ENCODE measurements at regions not wholly inside any gene's neighbourhood (a gene's known extent, or its start where the extent isn't known, plus 50 kb on each side); places are given as distances from the start of the nearest gene placed in this dataset.

DNA sequence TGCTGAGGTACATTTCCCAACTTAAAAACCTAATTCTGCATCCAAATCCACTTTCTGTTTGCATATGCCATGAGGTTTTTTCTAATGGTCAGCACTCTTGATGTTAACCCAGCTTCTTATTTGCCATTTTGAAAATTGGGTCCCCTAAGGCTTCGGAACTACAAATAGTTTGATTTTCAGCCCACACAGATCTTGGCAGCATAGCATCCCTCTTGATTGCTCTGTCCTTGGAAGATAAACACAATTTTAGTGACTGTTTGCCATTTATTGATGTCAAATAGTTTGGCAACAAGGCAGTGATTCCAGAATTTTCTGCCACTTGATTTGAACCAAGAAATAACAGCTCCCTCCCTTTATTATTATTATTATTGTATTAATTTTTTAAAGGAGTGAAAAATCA is 696.9 kb downstream of the RAB28 start:
- Histone ChIP-seq H3K36me3 (ENCODE audit: control insufficient read depth in 2 of 2, insufficient read depth in 2 of 2, low read length in 1 of 2) (no peaks in the 10 kb centered on the region), H3K4me1 (ENCODE audit: control insufficient read depth in 2 of 2, insufficient read depth in 2 of 2, low read length in 2 of 2) (no peaks in the 10 kb centered on the region), H3K27ac (ENCODE audit: low read depth in 1 of 2, low read length in 1 of 2) (no peak overlapping the region), H3K9me3 (ENCODE audit: control insufficient read depth in 2 of 2, insufficient read depth in 1 of 2, low read length in 1 of 2) (no peaks in the 10 kb centered on the region), H3K4me3 (ENCODE audit: low read length in 2 of 2) (no peak overlapping the region), H3K27me3 (ENCODE audit: control insufficient read depth in 2 of 2, insufficient read depth in 1 of 2, low read length in 1 of 2) (no peaks in the 10 kb centered on the region)
- DNase-seq (ENCODE audit: low read depth in 6 of 9, low spot score in 9 of 9), result no peak
- WGBS, result 89% methylated on average over 1 of the region's 1 CpG

DNA sequence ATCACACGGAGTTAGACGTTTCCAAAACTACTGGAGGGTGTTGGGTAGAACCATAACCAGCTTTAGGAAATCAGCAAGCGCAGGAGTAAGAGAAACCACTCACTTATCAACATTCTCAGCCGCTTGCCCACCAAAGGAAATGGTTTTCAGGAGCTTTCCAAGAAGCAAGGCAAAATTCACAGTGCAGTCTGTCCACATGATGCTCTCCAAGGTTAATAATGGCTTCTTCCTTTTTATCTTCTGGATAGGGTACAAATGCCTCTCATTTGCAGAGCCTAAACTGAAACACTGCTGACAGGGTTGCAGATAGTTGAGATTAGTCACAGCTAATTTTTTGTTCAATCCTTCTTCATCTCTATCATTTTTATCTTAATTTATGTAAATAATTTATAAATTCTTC is 705.4 kb downstream of the RAB28 start:
- Histone ChIP-seq H3K9me3 (ENCODE audit: control insufficient read depth in 2 of 2, insufficient read depth in 1 of 2, low read length in 1 of 2) (no peaks in the 10 kb centered on the region), H3K36me3 (ENCODE audit: control insufficient read depth in 2 of 2, insufficient read depth in 2 of 2, low read length in 1 of 2) (no peaks in the 10 kb centered on the region), H3K27me3 (ENCODE audit: control insufficient read depth in 2 of 2, insufficient read depth in 1 of 2, low read length in 1 of 2) (no peaks in the 10 kb centered on the region), H3K4me1 (ENCODE audit: control insufficient read depth in 2 of 2, insufficient read depth in 2 of 2, low read length in 2 of 2) (no peaks in the 10 kb centered on the region), H3K4me3 (ENCODE audit: low read length in 2 of 2) (no peak overlapping the region), H3K27ac (ENCODE audit: low read depth in 1 of 2, low read length in 1 of 2) (no peak overlapping the region)
- no peak for DNase-seq (ENCODE audit: low read depth in 6 of 9, low spot score in 9 of 9)
- WGBS, result 66% methylated on average over 4 of the region's 4 CpGs

- no peak overlapping the region for H3K4me3 ChIP-seq (ENCODE audit: low read length in 2 of 2)
- no peak overlapping the region for H3K27ac ChIP-seq (ENCODE audit: low read depth in 1 of 2, low read length in 1 of 2)
- no peaks in the 10 kb centered on the region for H3K36me3 ChIP-seq (ENCODE audit: control insufficient read depth in 2 of 2, insufficient read depth in 2 of 2, low read length in 1 of 2)
- H3K9me3 ChIP-seq (ENCODE audit: control insufficient read depth in 2 of 2, insufficient read depth in 1 of 2, low read length in 1 of 2), result no peaks in the 10 kb centered on the region
- H3K4me1 ChIP-seq (ENCODE audit: control insufficient read depth in 2 of 2, insufficient read depth in 2 of 2, low read length in 2 of 2), result no peaks in the 10 kb centered on the region
- WGBS, result 87% methylated on average over 5 of the region's 5 CpGs
- DNase-seq (ENCODE audit: low read depth in 6 of 9, low spot score in 9 of 9), result no peak
- no peaks in the 10 kb centered on the region for H3K27me3 ChIP-seq (ENCODE audit: control insufficient read depth in 2 of 2, insufficient read depth in 1 of 2, low read length in 1 of 2)
Observed at GRCh38 chr4:12778191-12778590, 705.9 kb downstream of the RAB28 start.

- Histone ChIP-seq H3K4me1 (ENCODE audit: control insufficient read depth in 2 of 2, insufficient read depth in 2 of 2, low read length in 2 of 2) (no peaks in the 10 kb centered on the region), H3K9me3 (ENCODE audit: control insufficient read depth in 2 of 2, insufficient read depth in 1 of 2, low read length in 1 of 2) (no peaks in the 10 kb centered on the region), H3K36me3 (ENCODE audit: control insufficient read depth in 2 of 2, insufficient read depth in 2 of 2, low read length in 1 of 2) (no peaks in the 10 kb centered on the region), H3K27me3 (ENCODE audit: control insufficient read depth in 2 of 2, insufficient read depth in 1 of 2, low read length in 1 of 2) (no peaks in the 10 kb centered on the region), H3K4me3 (ENCODE audit: low read length in 2 of 2) (no peak overlapping the region), H3K27ac (ENCODE audit: low read depth in 1 of 2, low read length in 1 of 2) (no peak overlapping the region)
- no peak for DNase-seq (ENCODE audit: low read depth in 6 of 9, low spot score in 9 of 9)
- 74% methylated on average over 2 of the region's 2 CpGs for WGBS
Observed at GRCh38 chr4:12770351-12770750, 713.8 kb downstream of the RAB28 start.

- H3K27ac ChIP-seq (ENCODE audit: low read depth in 1 of 2, low read length in 1 of 2), result no peak overlapping the region
- no peaks in the 10 kb centered on the region for H3K4me1 ChIP-seq (ENCODE audit: control insufficient read depth in 2 of 2, insufficient read depth in 2 of 2, low read length in 2 of 2)
- no peak overlapping the region for H3K4me3 ChIP-seq (ENCODE audit: low read length in 2 of 2)
- no peaks in the 10 kb centered on the region for H3K27me3 ChIP-seq (ENCODE audit: control insufficient read depth in 2 of 2, insufficient read depth in 1 of 2, low read length in 1 of 2)
- no peaks in the 10 kb centered on the region for H3K9me3 ChIP-seq (ENCODE audit: control insufficient read depth in 2 of 2, insufficient read depth in 1 of 2, low read length in 1 of 2)
- no peak for DNase-seq (ENCODE audit: low read depth in 6 of 9, low spot score in 9 of 9)
- no peaks in the 10 kb centered on the region for H3K36me3 ChIP-seq (ENCODE audit: control insufficient read depth in 2 of 2, insufficient read depth in 2 of 2, low read length in 1 of 2)
- WGBS, result 76% methylated on average over 4 of the region's 4 CpGs
Observed at GRCh38 chr4:12761694-12762093, 722.4 kb downstream of the RAB28 start.

DNA sequence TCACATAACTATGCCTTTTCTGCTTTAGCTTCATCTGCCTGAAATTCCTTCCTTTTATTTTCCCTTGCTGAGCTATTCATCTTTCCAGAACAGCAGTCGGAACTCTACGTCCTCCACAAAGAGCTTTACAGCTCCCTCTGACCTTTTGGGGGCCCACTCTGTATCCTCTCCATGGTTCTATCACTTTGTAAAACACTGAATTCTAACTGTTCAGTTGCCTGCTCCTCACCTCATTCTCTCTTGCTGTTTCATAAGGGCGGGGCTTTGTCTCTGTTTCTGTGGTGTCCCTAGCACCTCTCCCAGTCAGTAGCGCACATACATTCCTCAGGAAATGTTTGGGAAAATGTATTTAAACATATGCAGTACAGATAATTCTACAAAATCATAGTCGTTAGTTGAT is 737.0 kb downstream of the RAB28 start:
- Histone ChIP-seq H3K27ac (ENCODE audit: low read depth in 1 of 2, low read length in 1 of 2) (no peak overlapping the region), H3K27me3 (ENCODE audit: control insufficient read depth in 2 of 2, insufficient read depth in 1 of 2, low read length in 1 of 2) (no peaks in the 10 kb centered on the region), H3K4me1 (ENCODE audit: control insufficient read depth in 2 of 2, insufficient read depth in 2 of 2, low read length in 2 of 2) (no peaks in the 10 kb centered on the region), H3K9me3 (ENCODE audit: control insufficient read depth in 2 of 2, insufficient read depth in 1 of 2, low read length in 1 of 2) (no peaks in the 10 kb centered on the region), H3K36me3 (ENCODE audit: control insufficient read depth in 2 of 2, insufficient read depth in 2 of 2, low read length in 1 of 2) (no peaks in the 10 kb centered on the region), H3K4me3 (ENCODE audit: low read length in 2 of 2) (no peak overlapping the region)
- no peak for DNase-seq (ENCODE audit: low read depth in 6 of 9, low spot score in 9 of 9)
- 95% methylated on average over 5 of the region's 5 CpGs for WGBS

DNA sequence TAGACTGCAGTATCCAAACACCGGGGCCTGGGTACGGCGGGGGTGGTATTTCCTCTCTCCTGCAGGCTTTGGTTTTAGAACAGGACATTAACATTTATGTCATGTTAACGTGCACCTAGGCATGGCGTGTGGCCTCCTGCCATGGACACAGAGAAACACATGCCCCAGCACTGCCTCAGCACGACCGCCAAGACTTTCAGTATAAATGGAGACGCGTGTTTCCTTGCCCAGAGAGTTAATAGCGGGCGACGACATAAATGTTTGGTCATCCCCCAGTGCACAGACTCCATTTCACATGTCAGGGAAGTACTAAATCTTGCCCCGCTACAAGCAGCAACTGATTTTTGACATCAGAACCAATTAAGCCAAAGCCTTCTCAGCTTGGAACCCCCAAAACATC is 737.9 kb downstream of the RAB28 start:
- no peak overlapping the region for H3K27ac ChIP-seq (ENCODE audit: low read depth in 1 of 2, low read length in 1 of 2)
- DNase-seq (ENCODE audit: low read depth in 6 of 9, low spot score in 9 of 9), result no peak
- no peak overlapping the region for H3K4me3 ChIP-seq (ENCODE audit: low read length in 2 of 2)
- H3K36me3 ChIP-seq (ENCODE audit: control insufficient read depth in 2 of 2, insufficient read depth in 2 of 2, low read length in 1 of 2), result no peaks in the 10 kb centered on the region
- H3K9me3 ChIP-seq (ENCODE audit: control insufficient read depth in 2 of 2, insufficient read depth in 1 of 2, low read length in 1 of 2), result no peaks in the 10 kb centered on the region
- H3K27me3 ChIP-seq (ENCODE audit: control insufficient read depth in 2 of 2, insufficient read depth in 1 of 2, low read length in 1 of 2), result no peaks in the 10 kb centered on the region
- H3K4me1 ChIP-seq (ENCODE audit: control insufficient read depth in 2 of 2, insufficient read depth in 2 of 2, low read length in 2 of 2), result no peaks in the 10 kb centered on the region
- 90% methylated on average over 13 of the region's 13 CpGs for WGBS

- no peaks in the 10 kb centered on the region for H3K36me3 ChIP-seq (ENCODE audit: control insufficient read depth in 2 of 2, insufficient read depth in 2 of 2, low read length in 1 of 2)
- H3K4me3 ChIP-seq (ENCODE audit: low read length in 2 of 2), result no peak overlapping the region
- no peaks in the 10 kb centered on the region for H3K27me3 ChIP-seq (ENCODE audit: control insufficient read depth in 2 of 2, insufficient read depth in 1 of 2, low read length in 1 of 2)
- H3K27ac ChIP-seq (ENCODE audit: low read depth in 1 of 2, low read length in 1 of 2), result no peak overlapping the region
- H3K9me3 ChIP-seq (ENCODE audit: control insufficient read depth in 2 of 2, insufficient read depth in 1 of 2, low read length in 1 of 2), result no peaks in the 10 kb centered on the region
- DNase-seq (ENCODE audit: low read depth in 6 of 9, low spot score in 9 of 9), result no peak
- WGBS, result 82% methylated on average over 2 of the region's 2 CpGs
- no peaks in the 10 kb centered on the region for H3K4me1 ChIP-seq (ENCODE audit: control insufficient read depth in 2 of 2, insufficient read depth in 2 of 2, low read length in 2 of 2)
Observed at GRCh38 chr4:12734586-12734985, 749.6 kb downstream of the RAB28 start.

DNA sequence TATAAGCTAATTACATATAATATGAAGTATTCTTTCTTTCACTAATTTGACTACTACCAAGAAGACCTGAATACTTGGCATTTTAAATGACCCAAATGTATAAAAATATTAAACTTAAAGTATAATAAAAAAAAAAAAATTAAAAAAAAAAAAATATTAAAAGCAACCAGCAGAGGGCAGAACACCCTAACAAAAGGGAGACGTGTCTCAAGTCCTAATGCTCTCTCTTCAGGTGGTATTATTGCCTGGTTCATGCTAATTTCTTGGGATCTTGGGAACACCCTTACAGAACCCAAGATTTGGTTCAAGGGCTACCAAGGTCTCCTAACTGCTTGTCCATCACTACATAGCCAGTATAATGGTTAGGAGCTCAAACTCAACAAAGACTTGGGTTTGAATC is 754.8 kb downstream of the RAB28 start:
- no peaks in the 10 kb centered on the region for H3K9me3 ChIP-seq (ENCODE audit: control insufficient read depth in 2 of 2, insufficient read depth in 1 of 2, low read length in 1 of 2)
- no peaks in the 10 kb centered on the region for H3K4me1 ChIP-seq (ENCODE audit: control insufficient read depth in 2 of 2, insufficient read depth in 2 of 2, low read length in 2 of 2)
- peak in 1 of 9 donors; percentile 21 for DNase-seq (ENCODE audit: low read depth in 6 of 9, low spot score in 9 of 9)
- no peak overlapping the region for H3K27ac ChIP-seq (ENCODE audit: low read depth in 1 of 2, low read length in 1 of 2)
- WGBS, result 2% methylated on average over 1 of the region's 1 CpG
- H3K36me3 ChIP-seq (ENCODE audit: control insufficient read depth in 2 of 2, insufficient read depth in 2 of 2, low read length in 1 of 2), result no peaks in the 10 kb centered on the region
- no peak overlapping the region for H3K4me3 ChIP-seq (ENCODE audit: low read length in 2 of 2)
- no peaks in the 10 kb centered on the region for H3K27me3 ChIP-seq (ENCODE audit: control insufficient read depth in 2 of 2, insufficient read depth in 1 of 2, low read length in 1 of 2)

- Histone ChIP-seq H3K27ac (ENCODE audit: low read depth in 1 of 2, low read length in 1 of 2) (no peak overlapping the region), H3K27me3 (ENCODE audit: control insufficient read depth in 2 of 2, insufficient read depth in 1 of 2, low read length in 1 of 2) (no peaks in the 10 kb centered on the region), H3K9me3 (ENCODE audit: control insufficient read depth in 2 of 2, insufficient read depth in 1 of 2, low read length in 1 of 2) (no peaks in the 10 kb centered on the region), H3K4me1 (ENCODE audit: control insufficient read depth in 2 of 2, insufficient read depth in 2 of 2, low read length in 2 of 2) (no peaks in the 10 kb centered on the region), H3K4me3 (ENCODE audit: low read length in 2 of 2) (no peak overlapping the region), H3K36me3 (ENCODE audit: control insufficient read depth in 2 of 2, insufficient read depth in 2 of 2, low read length in 1 of 2) (no peaks in the 10 kb centered on the region)
- DNase-seq (ENCODE audit: low read depth in 6 of 9, low spot score in 9 of 9), result no peak
- WGBS, result 5% methylated on average over 5 of the region's 5 CpGs
Observed at GRCh38 chr4:12724510-12724909, 759.6 kb downstream of the RAB28 start.
